KBM-7 (cell line): ENCODE measurements at regions not wholly inside any gene's neighbourhood (a gene's known extent, or its start where the extent isn't known, plus 50 kb on each side); places are given as distances from the start of the nearest gene placed in this dataset.

Experiments
- DNase-seq: peaks from one replicate; pipeline ENCODE4 v3.0.0-alpha.2; 2015
- in situ Hi-C: fragments of 300-500 bp; cut with MboI; formaldehyde crosslinking; loops from 2 replicates; pipeline ENCODE4 v1.14.3; 2020; ENCODE audit warnings: low sequenced_read_pairs, low pct_unique_long_range_greater_than_20kb, mixed read lengths

- in situ Hi-C loops, result no loop called here
- DNase-seq, result no peak
Observed at GRCh38 chr7:115674467-115675024, 356.0 kb downstream of the TFEC start.

- in situ Hi-C loops, result no loop called here
- no peak for DNase-seq
Observed at GRCh38 chr7:115672024-115672423, 358.5 kb downstream of the TFEC start.

- in situ Hi-C loops, result no loop called here
- DNase-seq, result no peak
Observed at GRCh38 chr7:115662676-115663075, 367.9 kb downstream of the TFEC start.

- in situ Hi-C loops, result no loop called here
- no peak for DNase-seq
Observed at GRCh38 chr7:115662120-115662519, 368.4 kb downstream of the TFEC start.

GRCh38 chr7:115658223-115658622, 372.3 kb downstream of the TFEC start:
- in situ Hi-C loops, result no loop called here
- DNase-seq, result no peak

GRCh38 chr7:115654384-115655214, 376.0 kb downstream of the TFEC start:
- DNase-seq, result no peak
- in situ Hi-C loops, result no loop called here

- in situ Hi-C loops, result no loop called here
- no peak for DNase-seq
Observed at GRCh38 chr7:115649429-115649828, 381.1 kb downstream of the TFEC start.

- in situ Hi-C loops, result no loop called here
- no peak for DNase-seq
Observed at GRCh38 chr7:115647712-115648111, 382.9 kb downstream of the TFEC start.

- in situ Hi-C loops, result no loop called here
- DNase-seq, result no peak
Observed at GRCh38 chr7:115642194-115642593, 388.4 kb downstream of the TFEC start.

- in situ Hi-C loops, result no loop called here
- no peak for DNase-seq
Observed at GRCh38 chr7:115638853-115639252, 391.7 kb downstream of the TFEC start.

GRCh38 chr7:115637128-115637527, 393.4 kb downstream of the TFEC start:
- in situ Hi-C loops, result no loop called here

GRCh38 chr7:115635876-115636275, 394.7 kb downstream of the TFEC start:
- in situ Hi-C loops, result no loop called here
- DNase-seq, result no peak

More at GRCh38 chr7:115637128-115637527, 393.4 kb downstream of the TFEC start:
- DNase-seq, result no peak

- in situ Hi-C loops, result no loop called here
Observed at GRCh38 chr7:115635376-115635775, 395.2 kb downstream of the TFEC start.

GRCh38 chr7:115634633-115635032, 395.9 kb downstream of the TFEC start:
- in situ Hi-C loops, result no loop called here
- DNase-seq, result no peak

More at GRCh38 chr7:115635376-115635775, 395.2 kb downstream of the TFEC start:
- no peak for DNase-seq

- in situ Hi-C loops, result no loop called here
- DNase-seq, result no peak
Observed at GRCh38 chr7:115632636-115633035, 397.9 kb downstream of the TFEC start.

GRCh38 chr7:115631782-115632181, 398.8 kb downstream of the TFEC start:
- DNase-seq, result no peak

GRCh38 chr7:115630049-115630448, 400.5 kb downstream of the TFEC start:
- DNase-seq, result no peak
- in situ Hi-C loops, result no loop called here

More at GRCh38 chr7:115631782-115632181, 398.8 kb downstream of the TFEC start:
- in situ Hi-C loops, result no loop called here

- DNase-seq, result no peak
- in situ Hi-C loops, result no loop called here
Observed at GRCh38 chr7:115618676-115619075, 411.9 kb downstream of the TFEC start.

GRCh38 chr7:115613836-115614235, 416.7 kb downstream of the TFEC start:
- DNase-seq, result no peak
- in situ Hi-C loops, result no loop called here

- in situ Hi-C loops, result no loop called here
- DNase-seq, result no peak
Observed at GRCh38 chr7:115603416-115603815, 427.1 kb downstream of the TFEC start.

GRCh38 chr7:115600207-115600606, 430.4 kb downstream of the TFEC start:
- in situ Hi-C loops, result no loop called here
- DNase-seq, result no peak
